GM19455 (cell line): ENCODE measurements at regions not wholly inside any gene's neighbourhood (a gene's known extent, or its start where the extent isn't known, plus 50 kb on each side); places are given as distances from the start of the nearest gene placed in this dataset.

ENCODE experiments used
- ATAC-seq: cut with Tn5 transposase; IDR thresholded peaks from one replicate; pipeline ENCODE4 v1.9.1; 2021; ENCODE audit not compliant: unreplicated experiment

DNA sequence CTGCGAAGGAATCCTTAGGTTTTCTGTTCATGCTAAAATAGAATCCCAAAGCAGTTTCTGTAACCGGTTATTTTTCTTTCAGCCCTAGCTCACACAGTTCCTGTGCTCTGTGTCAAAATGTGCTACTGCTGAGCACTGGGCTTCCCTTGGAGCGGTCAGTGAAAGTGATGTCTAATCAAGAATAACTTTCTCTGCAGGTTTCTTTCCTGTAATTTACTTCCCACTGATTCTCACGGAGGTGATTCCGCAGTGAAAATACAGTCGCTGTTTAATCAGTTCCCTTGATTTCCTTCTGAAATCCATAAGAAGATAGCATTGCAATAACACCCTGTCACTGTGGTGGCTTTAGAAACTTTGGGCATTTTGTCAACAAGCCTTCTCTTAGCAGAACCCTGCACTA lies 112.0 kb upstream of the ISL1 start:
- ATAC-seq = no peak

DNA sequence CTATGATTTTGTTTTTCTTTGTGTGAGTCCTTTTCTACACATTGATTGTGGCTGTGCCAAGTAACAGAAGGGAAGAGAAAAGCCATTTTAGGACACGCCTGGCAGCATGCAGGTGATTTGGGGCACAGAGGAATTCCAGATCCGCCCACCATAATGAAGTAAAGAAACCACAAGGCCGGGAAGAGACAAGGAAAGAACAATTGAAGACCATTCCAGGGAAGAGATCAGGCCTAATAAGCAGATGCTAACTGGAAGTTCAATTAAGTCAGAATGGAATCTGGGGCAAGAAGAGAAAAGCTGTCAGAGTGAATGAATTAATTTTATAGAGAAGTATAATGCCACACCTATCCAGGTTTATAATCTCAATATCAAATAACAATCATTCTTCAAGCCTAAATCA lies 110.2 kb upstream of the ISL1 start:
- no peak for ATAC-seq

GRCh38 chr5:51273871-51274270 lies 109.4 kb upstream of the ISL1 start:
- no peak for ATAC-seq

GRCh38 chr5:51275428-51275827 lies 107.8 kb upstream of the ISL1 start:
- no peak for ATAC-seq

- no peak for ATAC-seq
Observed at GRCh38 chr5:51276250-51276649, 107.0 kb upstream of the ISL1 start.

GRCh38 chr5:51278539-51278938 lies 104.7 kb upstream of the ISL1 start:
- ATAC-seq = no peak

GRCh38 chr5:51279983-51280706 lies 103.1 kb upstream of the ISL1 start:
- no peak for ATAC-seq

DNA sequence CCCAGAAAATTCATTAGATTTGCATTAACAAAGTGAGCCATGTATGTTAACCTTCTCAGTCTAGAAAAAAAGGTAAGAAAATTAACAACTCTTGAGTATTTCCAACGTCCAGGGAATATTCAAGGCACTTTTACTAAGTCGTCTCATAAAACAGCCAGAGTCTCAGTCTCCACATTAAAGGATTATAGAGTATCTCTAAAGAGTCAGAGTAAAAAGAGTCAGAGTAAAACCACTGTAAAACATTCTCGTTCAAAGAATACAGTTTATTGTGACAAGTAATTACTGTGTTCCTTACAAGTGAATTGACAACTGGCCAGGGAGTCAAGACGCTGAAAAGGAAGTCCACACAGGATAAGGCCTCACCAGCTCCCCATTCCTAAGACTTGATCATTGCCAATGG lies 97.2 kb upstream of the ISL1 start:
- ATAC-seq = no peak

GRCh38 chr5:51302343-51302742 lies 80.9 kb upstream of the ISL1 start:
- no peak for ATAC-seq

- ATAC-seq = no peak
Observed at GRCh38 chr5:51326844-51327243, 56.4 kb upstream of the ISL1 start.
